Psoas muscle (tissue), 7 donors: ENCODE measurements at regions not wholly inside any gene's neighbourhood (a gene's known extent, or its start where the extent isn't known, plus 50 kb on each side); places are given as distances from the start of the nearest gene placed in this dataset.

Experiments
- ATAC-seq, 4 donors: fragments of 200-7000 bp; cut with Tn5 transposase; one replicate each; pipeline ENCODE4 v1.9.1; 2020; ENCODE audit warnings: moderate library complexity in 3 of 4, mild to moderate bottlenecking in 2 of 4
- DNase-seq, 2 donors: peaks; one replicate each; pipeline ENCODE4 v3.0.0-alpha.2; 2020
- H3K27ac ChIP-seq: fragments of 200-600 bp; one replicate; pipeline ENCODE4 v1.8.0; 2022
- H3K27me3 ChIP-seq, 3 donors: fragments of 200-600 bp in 1 of 3; one replicate each; pipeline versions ENCODE4 v1.6.1 to v1.8.0; 2013 to 2022; ENCODE audit warnings: low read length in 2 of 3, mild to moderate bottlenecking in 2 of 3, moderate library complexity in 1 of 3; ENCODE audit not compliant: insufficient read depth in 3 of 3
- H3K36me3 ChIP-seq, 2 donors: fragments of 200-600 bp in 1 of 2; one replicate each; pipeline versions ENCODE4 v1.6.1 to v1.8.0; 2013 to 2022; ENCODE audit warnings: low read depth in 1 of 2, mild to moderate bottlenecking in 1 of 2, moderate library complexity in 1 of 2; ENCODE audit not compliant: insufficient read depth in 1 of 2
- H3K4me1 ChIP-seq: fragments of 200-600 bp; one replicate; pipeline ENCODE4 v1.8.0; 2022
- H3K4me3 ChIP-seq: fragments of 200-600 bp; one replicate; pipeline ENCODE4 v1.8.0; 2022; ENCODE audit warnings: mild to moderate bottlenecking
- H3K9me3 ChIP-seq: fragments of 200-600 bp; one replicate; pipeline ENCODE4 v1.8.0; 2022
- WGBS, 3 donors: extraction: QIAGEN DNeasy Blood & Tissue Kit; methylation state at CpG; one replicate each; pipeline versions ENCODE4 v1.1.6 to v1.1.7; 2013; 5-methylcytosine and 5-hydroxymethylcytosine counted together
- intact Hi-C, 2 donors: fragments of 100-400 bp; cut with DNase I; formaldehyde crosslinking; loops; one replicate each; pipeline versions ENCODE4 v1.11.0 to v1.14.2; 2022
- TF ChIP-seq, protein P1 (sequence below): fragments of 200-600 bp; IDR thresholded peaks from one replicate; pipeline ENCODE4 v1.8.0; 2022; ENCODE audit warnings: antibody characterized with exemption
- donor health status: healthy with polysubstance abuse.
- donor health status: DM: no; HTN: no; CAD: no; lungs with moderate emphysema.
- donor health status: Bipolar disorder and iron deficiency.
- donor health status: healthy.
- donor health status: DM: yes; HTN: yes; CAD: no.
- donor health status: DM: no; HTN: no; CAD: no.
- donor health status: DM: yes; HTN: yes; CAD: no.

DNA sequence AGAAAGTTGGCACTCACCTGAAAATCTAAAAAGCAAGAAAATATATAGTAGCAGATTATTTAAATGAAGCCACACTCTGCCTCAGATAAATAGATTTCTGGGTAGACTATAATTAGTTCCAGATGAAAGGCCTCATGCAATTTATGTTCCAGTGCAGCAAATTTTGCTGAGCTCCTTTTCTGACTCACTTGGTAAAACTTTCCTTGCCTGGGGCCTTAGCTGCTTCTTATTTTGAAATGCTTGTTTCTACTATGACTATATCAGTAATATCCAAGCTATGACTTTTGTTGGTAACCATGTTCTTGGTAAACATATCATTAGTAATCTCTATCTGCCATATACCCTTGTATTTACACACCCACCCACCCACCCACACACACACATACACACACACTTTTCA is 961.8 kb downstream of the SH3BGRL start:
- no peak overlapping the region for H3K27ac ChIP-seq
- H3K4me1 ChIP-seq, result no peaks in the 10 kb centered on the region
- intact Hi-C loops, result no loop called here
- no peaks in the 10 kb centered on the region for H3K36me3 ChIP-seq
- ATAC-seq, result no peak
- TF ChIP-seq, protein P1, sequence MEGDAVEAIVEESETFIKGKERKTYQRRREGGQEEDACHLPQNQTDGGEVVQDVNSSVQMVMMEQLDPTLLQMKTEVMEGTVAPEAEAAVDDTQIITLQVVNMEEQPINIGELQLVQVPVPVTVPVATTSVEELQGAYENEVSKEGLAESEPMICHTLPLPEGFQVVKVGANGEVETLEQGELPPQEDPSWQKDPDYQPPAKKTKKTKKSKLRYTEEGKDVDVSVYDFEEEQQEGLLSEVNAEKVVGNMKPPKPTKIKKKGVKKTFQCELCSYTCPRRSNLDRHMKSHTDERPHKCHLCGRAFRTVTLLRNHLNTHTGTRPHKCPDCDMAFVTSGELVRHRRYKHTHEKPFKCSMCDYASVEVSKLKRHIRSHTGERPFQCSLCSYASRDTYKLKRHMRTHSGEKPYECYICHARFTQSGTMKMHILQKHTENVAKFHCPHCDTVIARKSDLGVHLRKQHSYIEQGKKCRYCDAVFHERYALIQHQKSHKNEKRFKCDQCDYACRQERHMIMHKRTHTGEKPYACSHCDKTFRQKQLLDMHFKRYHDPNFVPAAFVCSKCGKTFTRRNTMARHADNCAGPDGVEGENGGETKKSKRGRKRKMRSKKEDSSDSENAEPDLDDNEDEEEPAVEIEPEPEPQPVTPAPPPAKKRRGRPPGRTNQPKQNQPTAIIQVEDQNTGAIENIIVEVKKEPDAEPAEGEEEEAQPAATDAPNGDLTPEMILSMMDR, result no peak
- no peak for DNase-seq
- no peaks in the 10 kb centered on the region for H3K9me3 ChIP-seq
- H3K27me3 ChIP-seq, result no peaks in the 10 kb centered on the region
- no peak overlapping the region for H3K4me3 ChIP-seq

DNA sequence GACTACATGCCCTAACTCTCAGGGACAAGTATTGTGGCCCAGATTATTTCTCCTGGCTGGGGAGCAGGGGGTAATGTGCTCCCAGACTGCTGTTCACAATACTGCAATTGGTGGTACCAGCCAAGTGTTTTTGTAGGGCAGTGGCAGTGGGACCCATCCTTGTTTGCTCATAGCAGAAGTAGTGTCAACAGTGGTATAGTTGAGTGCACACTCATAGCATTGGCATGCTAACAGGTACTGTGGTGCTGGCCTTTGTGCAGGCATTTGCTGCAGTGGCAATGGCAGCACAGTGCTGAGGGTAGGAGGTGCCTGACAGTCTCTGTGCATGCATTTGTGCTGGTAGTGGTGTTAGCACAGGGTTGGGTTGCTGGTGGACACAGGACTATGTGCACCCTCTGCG is 995.0 kb downstream of the SH3BGRL start:
- 71 to 100% (median 90%) methylated on average over 1 of the region's 1 CpG for WGBS, 3 donors
- no peak for ATAC-seq
- Histone ChIP-seq H3K36me3 (no peaks in the 10 kb centered on the region), H3K4me1 (no peaks in the 10 kb centered on the region), H3K27ac (no peak overlapping the region), H3K9me3 (peaks cover 6% of the 10 kb centered on the region), H3K4me3 (no peak overlapping the region), H3K27me3 (no peaks in the 10 kb centered on the region)
- no peak for DNase-seq
- intact Hi-C loops, result no loop called here
- TF ChIP-seq, protein P1, result no peak

- Histone ChIP-seq H3K9me3 (peaks cover 7% of the 10 kb centered on the region), H3K4me3 (no peak overlapping the region), H3K27ac (no peak overlapping the region), H3K27me3 (peaks cover 0 to 3% (median 0%) of the 10 kb centered on the region in 3 donors), H3K4me1 (no peaks in the 10 kb centered on the region), H3K36me3 (no peaks in the 10 kb centered on the region)
- ATAC-seq (no peak), DNase-seq (no peak)
- TF ChIP-seq, protein P1, result no peak
- intact Hi-C loops, result no loop called here
- WGBS, 3 donors, result 60 to 74% (median 70%) methylated on average over 3 of the region's 3 CpGs
These were observed 1007.1 kb downstream of the SH3BGRL start for GRCh38 chrX:82208975-82209374.

GRCh38 chrX:82218361-82218760 is 1016.5 kb downstream of the SH3BGRL start:
- Histone ChIP-seq H3K27me3 (no peaks in the 10 kb centered on the region), H3K27ac (no peak overlapping the region), H3K4me1 (no peaks in the 10 kb centered on the region), H3K36me3 (no peaks in the 10 kb centered on the region), H3K4me3 (no peak overlapping the region), H3K9me3 (no peaks in the 10 kb centered on the region)
- ATAC-seq (no peak), DNase-seq (no peak)
- intact Hi-C loops, result no loop called here
- WGBS, 3 donors, result 11 to 26% (median 24%) methylated on average over 2 of the region's 2 CpGs
- TF ChIP-seq, protein P1, result peak; percentile 24

- H3K4me1 ChIP-seq, result no peaks in the 10 kb centered on the region
- H3K4me3 ChIP-seq, result no peak overlapping the region
- no peaks in the 10 kb centered on the region for H3K27me3 ChIP-seq
- H3K9me3 ChIP-seq, result peaks cover 2% of the 10 kb centered on the region
- TF ChIP-seq, protein P1, result no peak
- ATAC-seq (no peak), DNase-seq (no peak)
- intact Hi-C loops, result no loop called here
- H3K36me3 ChIP-seq, result no peaks in the 10 kb centered on the region
- no peak overlapping the region for H3K27ac ChIP-seq
These were observed 1017.2 kb downstream of the SH3BGRL start for GRCh38 chrX:82219129-82219528.
